Umbilical cord (tissue), 1 donor: ENCODE measurements at regions not wholly inside any gene's neighbourhood (a gene's known extent, or its start where the extent isn't known, plus 50 kb on each side); places are given as distances from the start of the nearest gene placed in this dataset.

ENCODE experiments used
- DNase-seq: peaks from one replicate; pipeline ENCODE4 v3.0.0-alpha.2; 2015; ENCODE audit warnings: low spot score

DNA sequence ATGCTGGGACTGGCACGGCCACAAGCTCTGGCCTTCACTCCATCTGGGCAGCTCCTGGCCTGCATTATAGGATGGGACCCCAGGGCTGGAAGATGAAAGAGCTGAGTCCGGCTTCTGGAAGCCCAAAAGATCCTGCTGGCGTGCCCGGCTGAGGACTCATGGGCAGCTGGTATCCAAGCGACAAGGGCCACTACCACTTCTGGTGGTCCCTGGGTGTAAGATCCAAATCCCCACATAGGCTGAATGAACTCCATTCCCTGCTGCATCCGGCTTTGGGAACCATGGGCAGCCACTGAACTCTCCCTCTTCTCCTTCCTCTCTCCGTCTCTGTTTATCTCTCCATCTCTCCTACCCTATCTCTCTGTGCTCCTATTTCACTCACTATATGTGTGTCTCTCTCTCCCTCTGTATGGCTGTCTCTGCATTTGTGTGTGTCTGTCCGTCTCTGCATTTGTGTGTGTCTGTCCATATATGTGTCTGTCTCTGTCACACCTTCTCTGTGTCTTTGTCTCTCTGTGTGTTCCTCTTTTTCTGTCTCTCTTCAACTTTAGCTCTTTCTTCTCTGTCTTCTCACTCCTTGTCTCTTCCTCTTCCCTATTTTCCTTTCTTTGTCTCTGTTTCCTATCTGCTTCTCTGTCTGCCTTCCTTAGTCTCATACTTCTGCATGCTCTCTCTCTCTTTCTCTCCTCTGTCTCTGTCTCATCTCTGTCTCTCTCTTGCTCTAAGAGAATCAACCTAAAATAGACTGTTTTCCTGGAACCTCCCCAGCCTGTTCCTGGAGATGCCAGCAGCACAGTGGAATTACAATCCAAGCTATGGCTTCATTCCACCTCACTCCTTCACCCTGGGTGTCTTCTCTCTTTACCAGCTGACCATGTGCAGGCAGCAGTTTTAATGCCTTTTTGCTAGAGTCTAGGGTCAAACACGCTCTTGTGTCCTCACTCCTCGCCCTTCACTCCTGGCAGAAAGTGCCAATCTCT is 60.4 kb upstream of the IRX6 start:
- DNase-seq = no peak

GRCh38 chr16:55264949-55265348 is 59.1 kb upstream of the IRX6 start:
- DNase-seq = no peak

DNA sequence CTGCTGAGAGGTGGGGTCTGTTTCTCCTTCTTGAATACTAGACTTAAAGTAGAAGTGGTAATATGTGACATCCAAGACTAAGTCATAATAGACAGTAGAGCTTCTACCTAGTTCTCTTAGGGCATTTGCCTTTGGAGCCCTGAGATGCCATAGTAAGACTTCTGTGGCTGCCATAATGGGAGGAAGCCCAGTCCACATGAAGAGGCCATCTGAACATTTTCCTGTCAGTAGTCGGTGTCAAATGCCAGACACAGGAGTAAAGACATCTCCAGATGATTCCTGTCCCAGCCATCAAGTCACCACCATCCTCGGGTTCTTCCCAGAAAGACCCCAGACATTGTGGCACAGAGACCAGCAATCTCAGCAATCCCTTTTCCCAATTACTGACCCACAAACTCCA is 58.1 kb upstream of the IRX6 start:
- DNase-seq = no peak

- DNase-seq = no peak
These were observed 52.0 kb upstream of the IRX6 start for GRCh38 chr16:55271945-55272513.

DNA sequence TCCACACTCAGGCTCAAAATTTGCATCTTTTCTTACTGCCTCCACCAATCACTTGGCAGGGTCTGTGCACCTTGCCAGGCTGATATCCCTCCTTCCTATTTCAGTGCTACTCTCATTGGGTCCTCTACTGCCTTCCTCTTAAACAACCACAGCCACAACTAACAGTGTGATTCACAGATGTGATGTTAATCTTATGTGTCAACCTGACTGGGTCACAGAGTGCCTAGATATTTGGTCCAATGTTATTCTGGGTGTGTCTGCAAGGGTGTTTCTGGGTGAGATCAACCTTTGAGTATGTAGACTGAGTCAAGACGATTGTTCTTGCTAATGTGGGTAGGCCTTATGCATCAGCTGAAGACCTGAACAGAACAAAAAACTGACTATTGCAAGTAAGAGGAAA is 51.3 kb upstream of the IRX6 start:
- no peak for DNase-seq

DNA sequence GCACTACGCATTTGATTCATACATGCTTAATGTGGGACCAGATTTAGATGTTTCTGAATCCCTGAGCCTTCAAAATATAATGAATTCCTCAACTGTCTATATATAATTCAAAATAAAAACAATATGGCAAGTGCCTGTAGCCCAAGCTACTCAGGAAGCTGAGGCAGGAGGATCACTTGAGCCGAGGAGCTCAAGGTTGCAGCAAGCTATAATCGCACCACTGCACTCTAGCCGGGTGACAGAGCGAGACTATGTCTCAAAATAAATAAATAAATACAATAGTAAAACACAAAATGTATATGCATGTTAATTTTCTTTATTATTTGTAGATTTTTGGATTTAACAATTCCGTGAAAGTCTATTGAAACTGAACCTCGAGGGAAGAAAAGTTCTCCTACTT is 50.6 kb upstream of the IRX6 start:
- no peak for DNase-seq

GRCh38 chr16:55273959-55274358 is 50.0 kb upstream of the IRX6 start:
- no peak for DNase-seq
